SK-N-SH treated with all-trans-retinoic acid at 6 μM for 48 hours (cell line): ENCODE measurements at regions not wholly inside any gene's neighbourhood (a gene's known extent, or its start where the extent isn't known, plus 50 kb on each side); places are given as distances from the start of the nearest gene placed in this dataset.
"Not testable (repeated sequence)": the region's sequence is repeated elsewhere in the genome, so short reads cannot be mapped to it uniquely, and the experiment has no call there.

Experiments
- ARNTL ChIP-seq: fragments of 450-650 bp; formaldehyde crosslinking; IDR thresholded peaks from 2 replicates; pipeline ENCODE4 v1.5.0; 2020; ENCODE audit warnings: low read depth, mild to moderate bottlenecking, moderate library complexity, borderline replicate concordance
- CSDC2 ChIP-seq: fragments of 250-450 bp; sonication (Bioruptor Pico); IDR thresholded peaks from 2 replicates; pipeline ENCODE4 v1.5.0; 2020; ENCODE audit warnings: mild to moderate bottlenecking, moderate library complexity
- GLIS3 ChIP-seq: fragments of 250-450 bp; sonication (Bioruptor Pico); IDR thresholded peaks from 2 replicates; pipeline ENCODE4 v1.5.0; 2020; ENCODE audit warnings: mild to moderate bottlenecking, moderate library complexity
- OSR1 ChIP-seq: fragments of 250-450 bp; sonication (Bioruptor Pico); IDR thresholded peaks from 2 replicates; pipeline ENCODE4 v1.8.0; 2022; ENCODE audit warnings: moderate library complexity, mild to moderate bottlenecking, inconsistent platforms
- PPARA ChIP-seq: fragments of 250-450 bp; sonication (Bioruptor Pico); IDR thresholded peaks from 2 replicates; pipeline ENCODE4 v1.5.0; 2020; ENCODE audit warnings: mild to moderate bottlenecking, borderline replicate concordance
- RARB ChIP-seq: fragments of 250-450 bp; sonication (Bioruptor Pico); IDR thresholded peaks from 2 replicates; pipeline ENCODE4 v1.8.0; 2021; ENCODE audit warnings: mild to moderate bottlenecking, moderate library complexity
- TOX ChIP-seq: fragments of 250-450 bp; sonication (Bioruptor Pico); IDR thresholded peaks from 2 replicates; pipeline ENCODE4 v1.8.0; 2021; ENCODE audit warnings: mild to moderate bottlenecking, moderate library complexity, borderline replicate concordance
- ZFP3 ChIP-seq: fragments of 250-450 bp; sonication (Bioruptor Pico); IDR thresholded peaks from 2 replicates; pipeline ENCODE4 v1.5.0; 2020; ENCODE audit warnings: mild to moderate bottlenecking, moderate library complexity
- ZFP30 ChIP-seq: fragments of 450-650 bp; formaldehyde crosslinking; IDR thresholded peaks from 2 replicates; pipeline ENCODE4 v1.5.0; 2022; ENCODE audit warnings: mild to moderate bottlenecking, moderate library complexity

GRCh38 chr5:34192923-34193262 lies 149.9 kb upstream of the C1QTNF3 start:
- TF ChIP-seq ARNTL; RARB; CSDC2; GLIS3; TOX (CRISPR knock-in tag); ZFP3 (CRISPR knock-in tag); OSR1; ZFP30 (CRISPR knock-in tag); PPARA (CRISPR knock-in tag): not testable (repeated sequence)
